Activated CD8-positive, alpha-beta T cell treated with anti-CD3 and anti-CD28 coated beads for 36 hours (primary cell): ENCODE measurements at regions not wholly inside any gene's neighbourhood (a gene's known extent, or its start where the extent isn't known, plus 50 kb on each side); places are given as distances from the start of the nearest gene placed in this dataset.

Source experiments
- ATAC-seq: fragments of 200-7000 bp; cut with Tn5 transposase; one replicate; pipeline ENCODE4 v1.10.0; 2021; ENCODE audit warnings: mild to moderate bottlenecking, moderate library complexity
- CTCF ChIA-PET: fragments of 350-600 bp; sonication (Branson Sonifier 250); formaldehyde crosslinking; loops from one replicate; lab custom pipeline; 2021; ENCODE audit warnings: antibody characterized with exemption; lab: Charles Lee
- POLR2A ChIA-PET: fragments of 350-600 bp; sonication (Branson Sonifier 250); formaldehyde crosslinking; loops from one replicate; lab custom pipeline; 2021; ENCODE audit warnings: antibody characterized with exemption; lab: Charles Lee
- DNase-seq: peaks from one replicate; pipeline ENCODE4 v3.0.0-alpha.2; 2020
- H3K27ac Mint-ChIP-seq: one replicate; pipeline ENCODE4 v1.8.0; 2021; ENCODE audit warnings: mild to moderate bottlenecking, mixed read lengths
- H3K27me3 Mint-ChIP-seq: one replicate; pipeline ENCODE4 v1.8.0; 2021; ENCODE audit warnings: mixed read lengths
- H3K36me3 Mint-ChIP-seq: one replicate; pipeline ENCODE4 v1.8.0; 2021; ENCODE audit warnings: low read depth, mixed read lengths
- H3K4me1 Mint-ChIP-seq: one replicate; pipeline ENCODE4 v1.8.0; 2021; ENCODE audit warnings: low read depth, mixed read lengths
- H3K4me3 Mint-ChIP-seq: one replicate; pipeline ENCODE4 v1.8.0; 2021; ENCODE audit warnings: mild to moderate bottlenecking, moderate library complexity, mixed read lengths
- H3K9me3 Mint-ChIP-seq: one replicate; pipeline ENCODE4 v1.8.0; 2021; ENCODE audit warnings: mixed read lengths
- CTCF ChIP-seq: fragments of 200-600 bp; IDR thresholded peaks from one replicate; pipeline ENCODE4 v1.8.0; 2022; ENCODE audit warnings: antibody characterized with exemption, mild to moderate bottlenecking
- intact Hi-C: fragments of 100-400 bp; cut with micrococcal nuclease; formaldehyde crosslinking; loops from one replicate; pipeline ENCODE4 v1.10.0; 2022

DNA sequence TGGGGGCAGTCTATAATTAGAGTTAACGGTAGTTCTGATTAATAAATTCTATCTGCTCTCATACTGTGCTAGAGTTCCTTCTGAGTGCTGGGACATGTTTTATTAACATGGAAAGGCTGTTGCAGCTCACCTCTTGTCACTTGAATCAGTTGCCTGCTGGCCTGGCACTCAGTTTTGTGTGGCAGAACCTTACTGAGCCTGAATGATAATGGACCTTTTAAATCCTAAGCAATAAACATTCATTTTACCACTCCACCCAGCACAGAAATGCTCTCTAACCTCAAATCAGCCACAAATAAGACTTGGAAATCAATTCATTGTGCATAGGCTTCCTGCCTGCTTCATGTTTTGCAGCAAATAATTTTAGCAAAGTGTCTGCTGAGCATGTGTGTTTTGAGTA lies 115.0 kb upstream of the RBMS1 start:
- Mint-ChIP-seq H3K4me1 (peaks cover 21% of the 10 kb centered on the region), H3K27ac (no peak overlapping the region), H3K9me3 (no peaks in the 10 kb centered on the region), H3K27me3 (peaks cover 2% of the 10 kb centered on the region), H3K36me3 (no peaks in the 10 kb centered on the region), H3K4me3 (no peak overlapping the region)
- no peak for TF ChIP-seq CTCF
- ChIA-PET CTCF (interaction anchor here (0.9 to 1.3 kb wide), 2 partner anchors 12 to 285 kb away, joined by 3 to 4 read pairs; no protein-coding TSS in a partner anchor), POLR2A (interaction anchor here (1.1 kb wide), 1 partner anchor 12 kb away, joined by 3 read pairs; no protein-coding TSS in a partner anchor)
- intact Hi-C loops, result no loop called here
- DNase-seq (no peak), ATAC-seq (no peak)

DNA sequence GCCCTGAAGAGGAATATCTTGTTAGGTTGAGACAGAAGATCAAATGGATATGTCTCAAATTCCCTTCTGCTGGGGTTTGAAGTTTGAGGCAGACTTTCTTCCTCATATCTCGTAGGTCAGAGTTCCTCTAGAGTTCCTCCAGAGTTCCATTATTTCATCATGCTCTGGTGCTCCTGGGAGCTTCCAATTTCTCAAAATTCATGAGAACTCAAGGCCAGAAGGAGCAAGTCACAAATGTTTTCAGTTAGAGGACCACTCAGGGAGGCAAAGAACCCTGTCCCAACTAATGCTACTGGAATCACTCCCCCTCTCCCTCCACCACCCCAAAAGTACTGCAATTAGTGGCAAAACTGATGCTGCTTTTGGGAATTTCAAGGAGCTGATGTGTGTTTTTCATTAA lies 115.7 kb upstream of the RBMS1 start:
- CTCF ChIA-PET, result no interaction called here
- no peak for TF ChIP-seq CTCF
- peaks cover 21% of the 10 kb centered on the region for H3K4me1 Mint-ChIP-seq
- intact Hi-C loops, result no loop called here
- no peaks in the 10 kb centered on the region for H3K9me3 Mint-ChIP-seq
- ATAC-seq (no peak), DNase-seq (no peak)
- H3K4me3 Mint-ChIP-seq, result no peak overlapping the region
- POLR2A ChIA-PET, result interaction anchor here (0.5 kb wide), 1 partner anchor 78 kb away, joined by 4 read pairs; no protein-coding TSS in a partner anchor
- no peak overlapping the region for H3K27ac Mint-ChIP-seq
- H3K36me3 Mint-ChIP-seq, result no peaks in the 10 kb centered on the region
- H3K27me3 Mint-ChIP-seq, result peaks cover 2% of the 10 kb centered on the region

GRCh38 chr2:160610041-160610440 lies 116.4 kb upstream of the RBMS1 start:
- Mint-ChIP-seq H3K9me3 (peaks cover 2% of the 10 kb centered on the region), H3K4me3 (no peak overlapping the region), H3K27ac (no peak overlapping the region), H3K36me3 (no peaks in the 10 kb centered on the region), H3K27me3 (peaks cover 2% of the 10 kb centered on the region), H3K4me1 (peaks cover 21% of the 10 kb centered on the region)
- DNase-seq, result no peak
- ChIA-PET CTCF (no interaction called here), POLR2A (no interaction called here)
- intact Hi-C loops, result no loop called here
- ATAC-seq, result no peak
- no peak for TF ChIP-seq CTCF

GRCh38 chr2:160612266-160612856 lies 118.8 kb upstream of the RBMS1 start:
- H3K4me1 Mint-ChIP-seq, result peaks cover 21% of the 10 kb centered on the region
- ATAC-seq, result no peak
- CTCF ChIA-PET, result interaction anchor here (1.2 kb wide), 1 partner anchor 299 kb away, joined by 3 read pairs; no protein-coding TSS in a partner anchor

More at GRCh38 chr2:160612266-160612856, 118.8 kb upstream of the RBMS1 start:
- no peaks in the 10 kb centered on the region for H3K36me3 Mint-ChIP-seq
- no peak for TF ChIP-seq CTCF
- peaks cover 11% of the 10 kb centered on the region for H3K9me3 Mint-ChIP-seq
- no peak overlapping the region for H3K4me3 Mint-ChIP-seq
- POLR2A ChIA-PET, result no interaction called here
- no peak overlapping the region for H3K27ac Mint-ChIP-seq
- peaks cover 2% of the 10 kb centered on the region for H3K27me3 Mint-ChIP-seq
- no peak for DNase-seq
- intact Hi-C loops, result no loop called here
